UCSD-AML1 (cell line): ENCODE measurements at regions not wholly inside any gene's neighbourhood (a gene's known extent, or its start where the extent isn't known, plus 50 kb on each side); places are given as distances from the start of the nearest gene placed in this dataset.

Experiments used
- DNase-seq: peaks from one replicate; lab custom pipeline; 2025; ENCODE audit not compliant: unreplicated experiment; lab: John Stamatoyannopoulos, UW

GRCh38 chr7:130960208-130960988 is 226.4 kb upstream of the KLF14 start:
- no peak for DNase-seq

- DNase-seq, result no peak
Observed at GRCh38 chr7:130961128-130961601, 227.2 kb upstream of the KLF14 start.

- DNase-seq, result no peak
Observed at GRCh38 chr7:130962109-130962508, 228.1 kb upstream of the KLF14 start.

GRCh38 chr7:130963339-130963738 is 229.3 kb upstream of the KLF14 start:
- no peak for DNase-seq

DNA sequence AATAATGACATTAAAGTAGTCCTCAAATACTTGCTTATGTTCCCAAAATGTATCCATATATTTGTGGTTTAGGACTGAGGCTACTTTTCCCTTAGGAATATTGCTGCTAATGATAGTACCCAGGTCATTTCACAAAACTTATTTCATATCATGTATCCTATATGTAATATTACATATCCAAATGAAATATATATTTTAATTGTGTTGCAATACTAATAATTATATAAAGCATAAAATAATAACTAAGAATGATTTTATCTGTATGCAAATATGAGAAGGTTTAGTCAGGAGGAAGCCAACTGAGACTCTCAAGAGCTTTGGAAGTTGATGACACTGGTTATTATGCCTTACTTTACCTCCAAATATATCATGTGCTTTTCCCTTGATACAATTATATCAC is 231.5 kb upstream of the KLF14 start:
- no peak for DNase-seq

- DNase-seq, result no peak
Observed at GRCh38 chr7:130966246-130967009, 232.4 kb upstream of the KLF14 start.

DNA sequence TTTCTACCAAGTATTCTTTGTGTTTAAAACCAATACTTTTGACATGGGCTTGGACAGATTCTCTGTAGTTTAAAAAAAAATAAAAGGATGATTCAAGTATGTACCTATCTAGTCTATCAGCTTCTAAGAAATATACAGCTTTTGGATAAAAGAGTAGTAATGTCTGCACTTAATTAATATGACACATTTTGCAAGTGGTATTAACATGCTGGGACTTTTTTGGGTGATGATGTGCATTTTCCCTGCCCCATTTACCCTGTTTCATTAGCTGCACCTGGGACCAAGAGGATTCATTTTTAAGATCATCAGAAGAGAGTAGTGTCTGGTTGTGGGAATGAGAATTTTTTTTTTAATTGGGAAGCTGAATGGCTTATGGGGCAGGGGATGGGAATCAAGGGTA is 236.2 kb upstream of the KLF14 start:
- no peak for DNase-seq

- no peak for DNase-seq
Observed at GRCh38 chr7:130970696-130971095, 236.7 kb upstream of the KLF14 start.

GRCh38 chr7:130971297-130971696 is 237.3 kb upstream of the KLF14 start:
- no peak for DNase-seq

DNA sequence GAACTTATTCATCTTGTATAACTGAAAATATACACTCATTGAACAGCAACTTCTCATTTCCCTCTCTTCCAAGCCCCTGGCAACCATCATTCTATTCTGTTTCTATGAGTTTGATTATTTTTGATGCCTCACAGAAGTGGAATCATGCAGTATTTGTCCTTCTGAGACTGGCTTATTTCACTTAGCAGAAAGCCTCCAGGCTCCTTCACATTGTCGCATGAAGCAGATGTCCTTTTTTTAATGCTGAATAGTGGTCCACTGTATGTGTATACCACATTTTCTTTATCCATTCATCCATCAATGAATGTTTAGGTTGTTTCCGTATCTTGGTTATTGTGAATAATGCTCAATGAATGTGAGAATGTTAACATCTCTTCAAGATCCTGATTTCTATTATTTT is 238.2 kb upstream of the KLF14 start:
- no peak for DNase-seq

GRCh38 chr7:130973637-130974036 is 239.6 kb upstream of the KLF14 start:
- no peak for DNase-seq

GRCh38 chr7:130974169-130974568 is 240.2 kb upstream of the KLF14 start:
- DNase-seq, result no peak

- no peak for DNase-seq
Observed at GRCh38 chr7:130974794-130975193, 240.8 kb upstream of the KLF14 start.

DNA sequence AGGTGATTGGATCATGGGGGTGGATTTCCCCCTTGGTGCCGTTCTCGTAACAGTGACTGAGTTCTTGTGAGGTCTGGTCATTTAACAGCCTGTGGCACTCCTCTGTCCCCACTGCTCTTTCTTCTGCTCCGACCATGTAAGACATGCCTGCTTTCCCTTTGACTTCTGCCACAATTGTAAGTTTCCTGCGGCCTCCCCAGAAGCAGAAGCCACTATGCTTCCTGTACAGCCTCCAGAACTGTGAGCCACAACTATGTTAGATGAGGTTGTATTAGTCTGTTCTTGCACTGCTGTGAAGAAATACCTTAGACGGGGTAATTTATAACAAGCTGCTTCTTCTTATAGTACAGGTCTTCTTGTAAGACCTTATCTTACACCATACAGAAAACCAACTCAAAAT is 241.7 kb upstream of the KLF14 start:
- DNase-seq, result no peak

DNA sequence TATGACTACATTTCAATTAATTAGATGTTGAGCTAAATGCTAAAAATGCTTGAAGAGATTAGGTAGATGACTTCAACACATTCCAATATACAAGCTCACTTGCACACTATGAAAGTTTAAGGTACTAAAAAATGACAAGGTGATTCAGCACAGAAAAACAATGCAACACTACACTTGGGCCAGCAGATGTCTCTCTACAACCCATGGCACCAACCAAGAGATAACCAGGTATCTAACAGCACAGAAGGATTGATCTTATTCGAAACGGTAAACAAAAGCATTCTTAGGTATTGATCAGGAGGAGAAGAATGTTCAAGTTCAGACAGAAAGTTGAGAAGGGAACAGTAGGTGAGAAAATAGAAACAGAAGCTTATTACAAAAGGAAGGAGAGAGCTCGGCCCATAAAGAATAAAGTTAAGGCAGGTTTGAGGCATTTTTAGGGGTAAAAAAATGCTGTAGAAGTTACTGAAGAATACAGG is 248.2 kb upstream of the KLF14 start:
- DNase-seq, result no peak

DNA sequence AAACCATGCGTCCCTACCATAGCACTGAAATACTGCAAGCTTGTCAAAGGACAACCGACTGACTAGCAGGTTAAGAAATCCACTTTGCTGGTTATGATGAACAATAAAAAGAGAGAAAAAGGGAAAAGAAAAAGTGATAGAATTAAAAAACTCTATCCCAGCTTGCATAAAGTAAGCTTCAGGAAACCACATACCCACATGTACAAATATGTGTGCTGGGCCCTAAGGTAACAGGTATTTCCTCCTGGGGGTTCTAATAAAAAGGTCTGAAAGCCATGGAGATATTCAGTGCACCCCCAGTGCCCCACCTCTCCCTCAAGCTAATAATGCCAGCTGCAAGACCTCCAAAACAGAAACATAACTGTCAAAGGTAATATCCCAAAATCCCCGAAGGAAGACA is 248.6 kb upstream of the KLF14 start:
- no peak for DNase-seq

DNA sequence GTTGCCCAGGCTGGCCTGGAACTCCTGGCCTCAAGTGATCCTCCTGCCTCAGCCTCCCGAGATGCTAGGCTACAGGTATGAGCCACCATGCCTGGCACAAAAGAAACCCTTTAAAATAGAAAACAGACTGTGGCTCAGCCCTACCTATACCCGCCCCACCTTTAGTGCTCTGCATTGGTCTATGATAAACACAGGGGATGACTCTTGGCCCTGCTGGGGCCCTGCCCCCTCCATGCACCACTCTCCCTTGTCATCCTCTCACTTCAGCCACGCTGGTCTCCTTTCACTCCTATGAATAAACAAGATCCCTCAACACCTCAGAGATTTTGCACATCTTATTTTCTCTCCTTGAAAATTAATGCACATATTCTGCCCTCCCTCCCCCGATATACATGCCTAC is 251.4 kb upstream of the KLF14 start:
- no peak for DNase-seq

DNA sequence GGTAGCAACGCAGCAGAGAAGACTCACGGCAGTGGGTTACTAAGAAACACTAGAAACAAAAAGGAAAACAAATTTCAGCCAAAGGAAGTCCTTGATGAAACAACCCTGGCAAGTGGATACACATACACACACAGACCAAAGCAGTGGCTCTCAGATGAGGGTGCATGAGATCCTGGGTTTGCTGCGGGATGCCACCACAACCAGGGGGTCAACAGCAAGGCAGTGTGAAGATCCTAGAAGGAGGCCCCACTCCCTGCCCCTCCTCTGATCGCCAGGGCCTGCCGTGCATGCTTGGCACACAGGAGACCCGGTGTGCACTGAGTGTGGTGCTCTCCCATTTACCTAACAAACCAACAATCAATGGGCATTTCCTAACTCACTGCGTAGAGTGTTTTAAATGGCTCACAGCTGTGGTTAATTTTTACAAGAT is 252.3 kb upstream of the KLF14 start:
- no peak for DNase-seq

- no peak for DNase-seq
Observed at GRCh38 chr7:130987092-130987491, 253.1 kb upstream of the KLF14 start.

GRCh38 chr7:130988443-130988842 is 254.4 kb upstream of the KLF14 start:
- no peak for DNase-seq

DNA sequence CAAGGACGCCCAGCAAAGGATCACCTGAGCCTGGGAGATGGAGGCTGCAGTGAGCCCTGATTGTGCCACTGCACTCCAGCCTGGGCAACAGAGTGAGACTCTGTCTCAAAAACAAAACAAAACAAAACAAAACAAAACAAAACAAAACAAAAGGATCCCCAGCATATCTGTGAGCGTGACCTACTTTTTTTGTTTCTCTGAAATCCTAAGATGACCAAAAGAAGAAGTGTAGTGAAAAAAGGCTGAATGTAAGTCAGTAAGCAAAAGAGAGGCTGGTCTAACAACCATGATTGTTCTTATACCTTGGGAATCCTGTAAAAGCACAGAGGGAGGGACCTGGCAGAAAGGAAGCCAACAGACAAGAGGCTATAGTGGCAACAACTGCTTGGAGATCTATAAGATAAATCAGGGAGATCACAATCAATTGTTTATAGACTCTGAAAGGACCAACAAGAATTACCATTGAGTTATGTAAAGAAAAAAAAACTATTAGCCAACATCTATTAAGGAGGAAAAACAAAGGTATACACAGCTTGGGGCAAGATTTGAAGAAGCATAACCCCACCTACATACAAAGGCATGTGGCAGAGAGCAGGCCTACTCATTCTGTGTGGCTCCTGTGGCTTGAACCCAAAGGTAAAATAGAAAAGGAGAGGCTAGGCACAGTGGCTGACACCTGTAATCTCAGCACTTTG is 255.2 kb upstream of the KLF14 start:
- DNase-seq, result no peak
